ENCODE measurements at regions not wholly inside any gene's neighbourhood (a gene's known extent, or its start where the extent isn't known, plus 50 kb on each side); places are given as distances from the start of the nearest gene placed in this dataset.

- TF ChIP-seq CTCF (IDR thresholded peaks at IDR 0.05; ENCODE audit: low read depth, low read length), result no peak
- DNase-seq (ENCODE audit: extremely low read depth, low read depth), result no peak
These were observed 267.8 kb downstream of the TSN start for GRCh38 chr2:122023059-122023864.

GRCh38 chr2:122027510-122028217 is 272.2 kb downstream of the TSN start:
- no peak for TF ChIP-seq CTCF (IDR thresholded peaks at IDR 0.05; ENCODE audit: low read depth, low read length)
- no peak for DNase-seq (ENCODE audit: extremely low read depth, low read depth)

- no peak for TF ChIP-seq CTCF (IDR thresholded peaks at IDR 0.05; ENCODE audit: low read depth, low read length)
- DNase-seq (ENCODE audit: extremely low read depth, low read depth), result peak; percentile 5
These were observed 273.1 kb downstream of the TSN start for GRCh38 chr2:122028371-122029100.

GRCh38 chr2:122029456-122029855 is 274.0 kb downstream of the TSN start:
- no peak for DNase-seq (ENCODE audit: extremely low read depth, low read depth)
- no peak for TF ChIP-seq CTCF (IDR thresholded peaks at IDR 0.05; ENCODE audit: low read depth, low read length)

GRCh38 chr2:122029945-122030344 is 274.5 kb downstream of the TSN start:
- no peak for TF ChIP-seq CTCF (IDR thresholded peaks at IDR 0.05; ENCODE audit: low read depth, low read length)
- DNase-seq (ENCODE audit: extremely low read depth, low read depth), result no peak

GRCh38 chr2:122031544-122032263 is 276.3 kb downstream of the TSN start:
- TF ChIP-seq CTCF (IDR thresholded peaks at IDR 0.05; ENCODE audit: low read depth, low read length), result no peak
- no peak for DNase-seq (ENCODE audit: extremely low read depth, low read depth)
